GM13977 (cell line): ENCODE measurements at regions not wholly inside any gene's neighbourhood (a gene's known extent, or its start where the extent isn't known, plus 50 kb on each side); places are given as distances from the start of the nearest gene placed in this dataset.

ENCODE experiments used
- DNase-seq: peaks from one replicate; pipeline ENCODE4 v3.0.0; 2012; ENCODE audit warnings: low spot score
- in situ Hi-C: fragments of 300-500 bp; cut with MboI; formaldehyde crosslinking; loops from one replicate; pipeline ENCODE4 v1.12.0; 2022; ENCODE audit warnings: low sequenced_read_pairs, low pct_unique_long_range_greater_than_20kb, mixed read lengths, inconsistent platforms; ENCODE audit not compliant: unreplicated experiment
- TF ChIP-seq, protein P1 (sequence below): IDR thresholded peaks from 2 replicates; pipeline ENCODE4 v1.5.1; 2012; ENCODE audit warnings: mild to moderate bottlenecking, control low read depth; ENCODE audit not compliant: insufficient read depth; ENCODE audit errors: extremely low read depth, missing control alignments

DNA sequence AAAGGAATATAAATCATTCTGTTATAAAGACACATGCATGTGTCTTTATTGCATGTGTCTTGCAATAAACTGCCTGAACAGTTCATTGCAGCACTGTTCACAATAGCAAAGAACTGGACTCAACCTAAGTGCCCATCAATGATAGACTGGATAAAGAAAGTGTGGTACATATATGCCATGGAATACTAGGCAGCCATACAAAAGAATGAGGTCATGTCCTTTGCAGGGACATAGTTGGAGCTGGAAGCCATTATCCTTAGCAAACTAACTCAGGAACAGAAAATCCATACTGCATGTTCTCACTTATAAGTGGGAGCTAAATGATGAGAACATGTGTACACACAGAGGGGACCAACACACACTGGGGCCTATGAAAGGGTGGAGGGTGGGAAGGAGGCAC, 63.7 kb upstream of the CHD1 start:
- DNase-seq: no peak
- in situ Hi-C loops: no loop called here
- TF ChIP-seq, protein P1, sequence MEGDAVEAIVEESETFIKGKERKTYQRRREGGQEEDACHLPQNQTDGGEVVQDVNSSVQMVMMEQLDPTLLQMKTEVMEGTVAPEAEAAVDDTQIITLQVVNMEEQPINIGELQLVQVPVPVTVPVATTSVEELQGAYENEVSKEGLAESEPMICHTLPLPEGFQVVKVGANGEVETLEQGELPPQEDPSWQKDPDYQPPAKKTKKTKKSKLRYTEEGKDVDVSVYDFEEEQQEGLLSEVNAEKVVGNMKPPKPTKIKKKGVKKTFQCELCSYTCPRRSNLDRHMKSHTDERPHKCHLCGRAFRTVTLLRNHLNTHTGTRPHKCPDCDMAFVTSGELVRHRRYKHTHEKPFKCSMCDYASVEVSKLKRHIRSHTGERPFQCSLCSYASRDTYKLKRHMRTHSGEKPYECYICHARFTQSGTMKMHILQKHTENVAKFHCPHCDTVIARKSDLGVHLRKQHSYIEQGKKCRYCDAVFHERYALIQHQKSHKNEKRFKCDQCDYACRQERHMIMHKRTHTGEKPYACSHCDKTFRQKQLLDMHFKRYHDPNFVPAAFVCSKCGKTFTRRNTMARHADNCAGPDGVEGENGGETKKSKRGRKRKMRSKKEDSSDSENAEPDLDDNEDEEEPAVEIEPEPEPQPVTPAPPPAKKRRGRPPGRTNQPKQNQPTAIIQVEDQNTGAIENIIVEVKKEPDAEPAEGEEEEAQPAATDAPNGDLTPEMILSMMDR: no peak

DNA sequence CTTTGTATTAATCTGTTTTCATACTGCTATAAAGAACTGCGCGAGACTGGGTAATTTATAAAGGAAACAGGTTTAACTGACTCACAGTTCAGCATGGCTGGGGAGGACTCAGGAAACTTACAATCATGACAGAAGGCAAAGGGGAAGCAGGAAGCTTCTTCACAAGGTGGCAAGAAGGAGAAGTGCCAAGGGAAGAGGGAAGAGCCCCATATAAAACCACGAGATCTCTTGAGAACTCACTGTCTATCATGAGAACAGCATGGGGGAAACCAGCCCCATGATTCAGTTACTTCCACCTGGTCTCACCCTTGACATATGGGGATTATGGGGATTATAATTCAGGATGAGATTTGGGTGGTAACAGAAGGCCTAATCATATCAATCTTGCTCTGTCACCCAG, 60.9 kb upstream of the CHD1 start:
- in situ Hi-C loops: no loop called here
- DNase-seq: no peak
- TF ChIP-seq, protein P1: no peak

DNA sequence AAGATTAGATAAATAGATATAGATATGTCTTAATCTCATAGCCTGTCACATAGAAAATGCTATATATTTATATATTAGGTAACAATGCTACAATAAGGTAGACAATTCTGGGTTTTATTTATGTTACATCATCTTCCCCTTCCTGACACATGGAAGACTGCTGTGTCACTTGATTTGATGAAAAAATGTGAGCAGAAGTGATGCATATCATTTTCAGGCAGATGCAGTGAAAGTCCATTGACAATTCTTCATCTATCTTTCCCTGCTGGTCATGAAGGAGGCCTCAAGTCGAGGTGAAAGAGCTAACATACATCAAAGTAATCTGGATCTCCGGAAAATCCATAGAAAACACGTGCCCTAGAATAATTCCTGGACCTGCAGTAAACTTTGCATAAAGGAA, 57.8 kb upstream of the CHD1 start:
- no peak for DNase-seq
- in situ Hi-C loops: no loop called here
- TF ChIP-seq, protein P1: no peak

DNA sequence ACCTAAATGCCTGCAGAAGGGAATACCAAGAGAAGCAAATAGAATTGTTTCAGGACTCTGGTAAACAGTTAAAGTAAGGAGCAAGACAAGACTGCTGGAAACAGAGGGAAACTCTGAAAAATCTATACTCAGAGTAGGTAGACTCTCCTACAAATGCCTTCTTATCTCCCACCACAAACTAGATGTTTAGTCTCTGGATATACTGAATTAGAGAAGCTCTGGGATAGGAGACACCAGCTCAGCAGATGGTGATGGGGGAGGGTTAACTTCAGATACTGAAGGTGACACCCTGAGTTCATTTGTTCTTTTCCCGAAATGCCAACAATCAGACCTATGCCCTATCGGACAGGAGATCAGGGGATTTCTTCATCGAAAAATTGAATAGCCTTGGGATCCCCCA, 54.1 kb upstream of the CHD1 start:
- in situ Hi-C loops: no loop called here
- TF ChIP-seq, protein P1: no peak
- no peak for DNase-seq
